Hepatocyte (in vitro differentiated cells): ENCODE measurements at regions not wholly inside any gene's neighbourhood (a gene's known extent, or its start where the extent isn't known, plus 50 kb on each side); places are given as distances from the start of the nearest gene placed in this dataset.

Source experiments
- DNase-seq: peaks from one replicate; pipeline ENCODE4 v3.0.0-alpha.2; 2016; ENCODE audit warnings: low spot score
- H2AFZ ChIP-seq: fragments of 200-600 bp; sonication (generic); 2 replicates; pipeline ENCODE4 v1.6.0; 2016; ENCODE audit warnings: antibody characterized with exemption, mild to moderate bottlenecking
- H3K27ac ChIP-seq: fragments of 200-600 bp; sonication (generic); 2 replicates; pipeline ENCODE4 v1.5.1; 2016; ENCODE audit warnings: mild to moderate bottlenecking
- H3K27me3 ChIP-seq: fragments of 200-600 bp; sonication (generic); 2 replicates; pipeline ENCODE4 v1.6.1; 2016
- H3K36me3 ChIP-seq: fragments of 200-600 bp; sonication (generic); replicated peaks from 2 replicates; pipeline ENCODE4 v1.5.1; 2016; ENCODE audit warnings: low read depth; ENCODE audit not compliant: insufficient read depth
- H3K4me1 ChIP-seq: fragments of 200-600 bp; sonication (generic); 2 replicates; pipeline ENCODE4 v1.5.1; 2016; ENCODE audit warnings: mild to moderate bottlenecking, moderate library complexity; ENCODE audit not compliant: insufficient read depth
- H3K4me2 ChIP-seq: fragments of 200-600 bp; sonication (generic); 2 replicates; pipeline ENCODE4 v1.6.0; 2016
- H3K4me3 ChIP-seq: fragments of 200-600 bp; sonication (generic); 2 replicates; pipeline ENCODE4 v1.5.1; 2016; ENCODE audit warnings: mild to moderate bottlenecking
- H3K79me2 ChIP-seq: fragments of 200-600 bp; sonication (generic); 2 replicates; pipeline ENCODE4 v1.6.0; 2017; ENCODE audit warnings: mild to moderate bottlenecking
- H3K9me2 ChIP-seq: fragments of 200-600 bp; sonication (generic); replicated peaks from 2 replicates; pipeline ENCODE4 v1.6.0; 2017; ENCODE audit warnings: mild to moderate bottlenecking; ENCODE audit not compliant: insufficient read depth
- H3K9me3 ChIP-seq: fragments of 200-600 bp; sonication (generic); 2 replicates; pipeline ENCODE4 v1.5.1; 2016; ENCODE audit warnings: low read depth, mild to moderate bottlenecking
- H4K20me1 ChIP-seq: fragments of 200-600 bp; sonication (generic); 2 replicates; pipeline ENCODE4 v1.6.0; 2016; ENCODE audit warnings: mild to moderate bottlenecking; ENCODE audit not compliant: insufficient read depth, poor library complexity, severe bottlenecking
- EZH2 ChIP-seq: fragments of 200-600 bp; sonication (generic); IDR thresholded peaks from 2 replicates; pipeline ENCODE4 v1.6.1; 2016; ENCODE audit warnings: antibody characterized with exemption, mild to moderate bottlenecking, borderline replicate concordance
- EZH2phosphoT487 ChIP-seq: fragments of 200-600 bp; sonication (generic); IDR thresholded peaks from one replicate; pipeline ENCODE4 v1.6.1; 2018; ENCODE audit warnings: antibody characterized with exemption, mild to moderate bottlenecking, low read depth, moderate library complexity; ENCODE audit not compliant: unreplicated experiment, severe bottlenecking
- WGBS: methylation state at CpG from one replicate; pipeline ENCODE4 v1.1.6; 2016; ENCODE audit warnings: low lambda C conversion rate; ENCODE audit errors: missing lambda C conversion rate; 5-methylcytosine and 5-hydroxymethylcytosine counted together
- TF ChIP-seq, protein P1 (sequence below): fragments of 200-600 bp; sonication (generic); IDR thresholded peaks from 2 replicates; pipeline ENCODE4 v1.5.1; 2016; ENCODE audit warnings: antibody characterized with exemption, mild to moderate bottlenecking; ENCODE audit not compliant: poor library complexity

DNA sequence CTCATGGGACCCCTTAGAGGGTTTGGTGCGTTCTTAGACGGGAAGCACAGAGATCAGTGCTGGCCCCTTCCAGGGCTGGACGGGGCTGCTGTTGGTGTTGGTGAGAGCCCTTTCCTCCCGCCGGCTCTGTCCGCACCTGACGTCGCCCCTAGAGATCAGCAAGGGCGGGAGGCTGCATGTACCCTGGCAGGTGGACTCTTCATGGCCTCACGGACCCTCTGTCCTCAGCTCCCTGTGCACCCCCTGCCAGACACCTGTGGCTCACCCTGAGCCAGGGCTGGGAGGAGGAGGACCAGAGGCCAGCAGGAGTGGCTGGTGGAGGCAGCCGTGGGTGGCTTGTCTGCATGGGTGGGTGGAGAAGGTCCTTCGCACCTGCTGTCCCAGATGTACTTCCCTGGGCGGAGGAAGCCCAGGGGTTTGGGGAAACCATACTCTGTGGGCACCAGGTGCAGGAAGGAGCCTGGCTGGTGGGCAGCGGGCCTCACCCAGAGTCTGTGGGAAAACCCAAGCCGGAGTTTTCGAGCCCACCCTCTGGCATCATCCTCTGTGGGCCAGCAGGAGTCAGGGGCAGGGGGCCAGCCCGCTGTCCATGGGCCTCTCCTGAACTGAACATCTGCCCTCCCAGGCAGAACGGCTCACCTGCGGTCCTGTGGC, 348.6 kb downstream of the SEC14L1 start:
- Histone ChIP-seq H3K27ac (no peak overlapping the region), H4K20me1 (peaks cover 8% of the 10 kb centered on the region), H3K9me2 (no peaks in the 10 kb centered on the region), H3K4me1 (no peaks in the 10 kb centered on the region), H2AFZ (no peak overlapping the region), H3K36me3 (no peaks in the 10 kb centered on the region), H3K27me3 (no peaks in the 10 kb centered on the region), H3K4me3 (no peak overlapping the region), H3K9me3 (no peaks in the 10 kb centered on the region), H3K79me2 (peaks cover 17% of the 10 kb centered on the region), H3K4me2 (no peak overlapping the region)
- WGBS: 94% methylated on average over 19 of the region's 19 CpGs
- TF ChIP-seq EZH2: no peak
- TF ChIP-seq, protein P1, sequence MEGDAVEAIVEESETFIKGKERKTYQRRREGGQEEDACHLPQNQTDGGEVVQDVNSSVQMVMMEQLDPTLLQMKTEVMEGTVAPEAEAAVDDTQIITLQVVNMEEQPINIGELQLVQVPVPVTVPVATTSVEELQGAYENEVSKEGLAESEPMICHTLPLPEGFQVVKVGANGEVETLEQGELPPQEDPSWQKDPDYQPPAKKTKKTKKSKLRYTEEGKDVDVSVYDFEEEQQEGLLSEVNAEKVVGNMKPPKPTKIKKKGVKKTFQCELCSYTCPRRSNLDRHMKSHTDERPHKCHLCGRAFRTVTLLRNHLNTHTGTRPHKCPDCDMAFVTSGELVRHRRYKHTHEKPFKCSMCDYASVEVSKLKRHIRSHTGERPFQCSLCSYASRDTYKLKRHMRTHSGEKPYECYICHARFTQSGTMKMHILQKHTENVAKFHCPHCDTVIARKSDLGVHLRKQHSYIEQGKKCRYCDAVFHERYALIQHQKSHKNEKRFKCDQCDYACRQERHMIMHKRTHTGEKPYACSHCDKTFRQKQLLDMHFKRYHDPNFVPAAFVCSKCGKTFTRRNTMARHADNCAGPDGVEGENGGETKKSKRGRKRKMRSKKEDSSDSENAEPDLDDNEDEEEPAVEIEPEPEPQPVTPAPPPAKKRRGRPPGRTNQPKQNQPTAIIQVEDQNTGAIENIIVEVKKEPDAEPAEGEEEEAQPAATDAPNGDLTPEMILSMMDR: no peak
- no peak for DNase-seq

DNA sequence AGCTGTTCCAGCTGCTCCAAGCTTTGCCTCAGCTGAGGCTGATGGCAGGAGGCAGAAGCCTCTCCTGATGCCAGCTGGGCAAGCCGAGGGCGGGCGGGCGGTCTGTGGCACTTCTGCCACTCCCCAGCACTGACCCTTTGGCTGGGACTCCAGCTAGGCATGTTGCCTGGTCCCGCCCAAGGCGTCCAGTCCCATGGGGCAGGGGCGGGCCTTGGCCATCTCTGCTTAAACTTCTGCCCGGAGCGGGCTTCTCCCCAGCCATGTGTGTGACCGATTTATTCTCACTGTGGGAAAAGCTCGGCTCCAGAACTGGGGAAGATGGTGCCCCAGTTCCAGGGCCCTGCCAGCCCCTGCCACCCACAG, 349.1 kb downstream of the SEC14L1 start:
- H3K4me3 ChIP-seq: no peak overlapping the region
- H3K9me3 ChIP-seq: no peaks in the 10 kb centered on the region
- no peak overlapping the region for H3K4me2 ChIP-seq
- H3K27me3 ChIP-seq: no peaks in the 10 kb centered on the region
- TF ChIP-seq, protein P1: no peak
- TF ChIP-seq EZH2 (no peak), EZH2phosphoT487 (no peak)
- no peaks in the 10 kb centered on the region for H3K9me2 ChIP-seq
- 93% methylated on average over 8 of the region's 11 CpGs for WGBS
- H4K20me1 ChIP-seq: peaks cover 7% of the 10 kb centered on the region
- no peak for DNase-seq
- no peaks in the 10 kb centered on the region for H3K4me1 ChIP-seq
- H2AFZ ChIP-seq: no peak overlapping the region
- H3K27ac ChIP-seq: no peak overlapping the region
- peaks cover 13% of the 10 kb centered on the region for H3K79me2 ChIP-seq
- H3K36me3 ChIP-seq: no peaks in the 10 kb centered on the region

DNA sequence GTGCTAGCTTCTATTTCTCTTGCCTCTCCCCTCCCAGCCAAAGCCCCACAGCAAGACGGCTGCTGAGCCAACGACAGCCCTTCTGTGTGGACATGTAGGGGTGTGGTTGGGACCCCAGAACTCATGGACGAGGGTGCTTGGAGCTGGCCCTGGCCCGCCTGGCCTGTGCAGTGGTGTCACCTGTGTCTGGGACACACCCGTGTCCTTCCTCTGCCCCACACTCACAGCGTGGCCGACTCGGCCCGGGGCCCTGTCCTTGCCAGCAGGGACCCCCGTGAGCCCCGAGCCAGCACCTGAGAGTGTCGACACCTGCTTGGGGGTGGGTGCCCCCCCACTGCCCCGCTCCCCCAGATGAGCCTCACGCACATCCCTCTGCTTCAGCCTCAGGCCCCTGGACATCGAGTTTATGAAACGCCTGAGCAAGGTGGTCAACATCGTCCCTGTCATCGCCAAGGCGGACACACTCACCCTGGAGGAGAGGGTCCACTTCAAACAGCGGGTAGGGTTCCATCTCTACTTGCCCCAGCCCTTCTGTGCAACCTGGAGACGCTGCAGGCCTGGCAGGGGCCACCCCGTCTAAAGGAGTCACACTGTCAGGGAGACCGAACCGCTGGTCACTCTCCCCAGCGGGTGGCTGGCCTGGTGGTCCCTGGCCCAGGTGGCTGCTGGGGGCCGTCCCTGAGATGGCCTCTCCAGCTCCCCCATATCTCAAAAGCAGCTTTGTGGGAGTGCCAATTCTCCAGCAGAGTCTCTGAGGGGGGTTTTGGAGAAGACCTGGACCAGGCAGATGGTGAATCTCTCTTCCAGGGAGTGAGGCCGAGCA, 349.8 kb downstream of the SEC14L1 start:
- Histone ChIP-seq H3K27ac (no peak overlapping the region), H3K4me2 (no peak overlapping the region), H3K79me2 (peaks cover 6% of the 10 kb centered on the region), H4K20me1 (peaks cover under 1% of the 10 kb centered on the region), H3K9me2 (no peaks in the 10 kb centered on the region), H3K4me1 (no peaks in the 10 kb centered on the region), H3K4me3 (no peak overlapping the region), H3K36me3 (no peaks in the 10 kb centered on the region), H3K27me3 (no peaks in the 10 kb centered on the region), H3K9me3 (no peaks in the 10 kb centered on the region), H2AFZ (no peak overlapping the region)
- 96% methylated on average over 26 of the region's 27 CpGs for WGBS
- no peak for DNase-seq
- TF ChIP-seq EZH2: no peak
- TF ChIP-seq, protein P1: no peak
- TF ChIP-seq EZH2phosphoT487: no peak
